Immature natural killer cell (primary cell): ENCODE measurements at regions not wholly inside any gene's neighbourhood (a gene's known extent, or its start where the extent isn't known, plus 50 kb on each side); places are given as distances from the start of the nearest gene placed in this dataset.
A peak's percentile ranks its signal among the peaks of the same experiment; 100 is the strongest.

Experiments used
- DNase-seq, 3 donors: peaks; one replicate each; pipeline ENCODE4 v3.0.0; 2022; ENCODE audit warnings: mixed read lengths in 1 of 3
- H3K27ac Mint-ChIP-seq, 6 donors: one replicate each; pipeline ENCODE4 v1.8.0; 2020; ENCODE audit warnings: mixed read lengths in 6 of 6, mild to moderate bottlenecking in 5 of 6, inconsistent platforms in 4 of 6, moderate library complexity in 3 of 6
- H3K27me3 Mint-ChIP-seq, 3 donors: one replicate each; pipeline ENCODE4 v1.8.0; 2020 to 2021; ENCODE audit warnings: low read depth in 3 of 3, mild to moderate bottlenecking in 3 of 3, mixed read lengths in 3 of 3, moderate library complexity in 3 of 3, inconsistent platforms in 1 of 3
- H3K36me3 Mint-ChIP-seq, 3 donors: one replicate each; pipeline ENCODE4 v1.8.0; 2020; ENCODE audit warnings: mixed read lengths in 3 of 3, inconsistent platforms in 2 of 3, mild to moderate bottlenecking in 2 of 3
- H3K4me1 Mint-ChIP-seq, 2 donors: one replicate each; pipeline ENCODE4 v1.8.0; 2020; ENCODE audit warnings: inconsistent platforms in 2 of 2, mild to moderate bottlenecking in 2 of 2, mixed read lengths in 2 of 2, moderate library complexity in 1 of 2
- H3K4me3 Mint-ChIP-seq, 5 donors: one replicate each; pipeline ENCODE4 v1.8.0; 2020; ENCODE audit warnings: mild to moderate bottlenecking in 5 of 5, mixed read lengths in 5 of 5, inconsistent platforms in 3 of 5, moderate library complexity in 3 of 5
- H3K9me3 Mint-ChIP-seq, 6 donors: one replicate each; pipeline ENCODE4 v1.8.0; 2020; ENCODE audit warnings: mild to moderate bottlenecking in 6 of 6, mixed read lengths in 6 of 6, inconsistent platforms in 4 of 6, moderate library complexity in 3 of 6

- Mint-ChIP-seq H3K4me1 (peaks cover 5 to 10% of the 10 kb centered on the region in 2 donors), H3K4me3 (peak overlapping the region; percentile 75 to 93 (median 84)), H3K9me3 (no peaks in the 10 kb centered on the region), H3K27me3 (peaks cover 4 to 7% (median 6%) of the 10 kb centered on the region in 3 donors), H3K27ac (peak overlapping the region in 5 of 6 donors; percentile 9 to 68 (median 55)), H3K36me3 (no peaks in the 10 kb centered on the region)
- peak; percentile 7 to 26 (median 8) for DNase-seq
Observed at GRCh38 chr11:8810540-8811301, 100.3 kb upstream of the AKIP1 start.

GRCh38 chr11:8811571-8811970, 99.4 kb upstream of the AKIP1 start:
- Mint-ChIP-seq H3K27me3 (peaks cover 4 to 7% (median 4%) of the 10 kb centered on the region in 3 donors), H3K27ac (no peak overlapping the region), H3K4me3 (no peak overlapping the region), H3K9me3 (no peaks in the 10 kb centered on the region), H3K36me3 (no peaks in the 10 kb centered on the region), H3K4me1 (peaks cover 5 to 10% of the 10 kb centered on the region in 2 donors)
- no peak for DNase-seq

GRCh38 chr11:8812438-8812837, 98.6 kb upstream of the AKIP1 start:
- Mint-ChIP-seq H3K4me1 (peaks cover 5 to 10% of the 10 kb centered on the region in 2 donors), H3K4me3 (no peak overlapping the region), H3K9me3 (no peaks in the 10 kb centered on the region), H3K27ac (no peak overlapping the region), H3K27me3 (peaks cover 4 to 6% (median 4%) of the 10 kb centered on the region in 3 donors), H3K36me3 (no peaks in the 10 kb centered on the region)
- no peak for DNase-seq

GRCh38 chr11:8813658-8814057, 97.3 kb upstream of the AKIP1 start:
- Mint-ChIP-seq H3K36me3 (no peaks in the 10 kb centered on the region), H3K27me3 (peaks cover 3 to 6% (median 4%) of the 10 kb centered on the region in 3 donors), H3K27ac (no peak overlapping the region), H3K9me3 (no peaks in the 10 kb centered on the region), H3K4me3 (no peak overlapping the region), H3K4me1 (peaks cover 5 to 10% of the 10 kb centered on the region in 2 donors)
- DNase-seq, result peak; percentile 32 to 50 (median 36)

GRCh38 chr11:8814209-8814922, 96.6 kb upstream of the AKIP1 start:
- Mint-ChIP-seq H3K36me3 (no peaks in the 10 kb centered on the region), H3K27ac (no peak overlapping the region), H3K4me1 (peaks cover 5 to 10% of the 10 kb centered on the region in 2 donors), H3K27me3 (peaks cover 2 to 5% (median 4%) of the 10 kb centered on the region in 3 donors), H3K9me3 (no peaks in the 10 kb centered on the region), H3K4me3 (no peak overlapping the region)
- DNase-seq, result no peak

GRCh38 chr11:8814923-8815240, 96.1 kb upstream of the AKIP1 start:
- DNase-seq, result no peak
- Mint-ChIP-seq H3K4me3 (no peak overlapping the region), H3K4me1 (peaks cover 5 to 10% of the 10 kb centered on the region in 2 donors), H3K9me3 (no peaks in the 10 kb centered on the region), H3K36me3 (no peaks in the 10 kb centered on the region), H3K27me3 (peaks cover 0 to 4% (median 2%) of the 10 kb centered on the region in 3 donors), H3K27ac (no peak overlapping the region)

- Mint-ChIP-seq H3K4me1 (no peaks in the 10 kb centered on the region), H3K9me3 (no peaks in the 10 kb centered on the region), H3K27ac (no peak overlapping the region), H3K36me3 (no peaks in the 10 kb centered on the region), H3K4me3 (no peak overlapping the region), H3K27me3 (peaks cover 0 to 3% (median 0%) of the 10 kb centered on the region in 3 donors)
- no peak for DNase-seq
Observed at GRCh38 chr11:8818421-8818820, 92.6 kb upstream of the AKIP1 start.

- Mint-ChIP-seq H3K4me1 (no peaks in the 10 kb centered on the region), H3K27me3 (peaks cover 0 to 5% (median 0%) of the 10 kb centered on the region in 3 donors)
Observed at GRCh38 chr11:8820401-8820800, 90.6 kb upstream of the AKIP1 start.

GRCh38 chr11:8822469-8822868, 88.5 kb upstream of the AKIP1 start:
- Mint-ChIP-seq H3K4me1 (no peaks in the 10 kb centered on the region), H3K9me3 (no peaks in the 10 kb centered on the region), H3K36me3 (no peaks in the 10 kb centered on the region), H3K27me3 (peaks cover 0 to 5% (median 0%) of the 10 kb centered on the region in 3 donors), H3K4me3 (no peak overlapping the region), H3K27ac (no peak overlapping the region)
- DNase-seq, result no peak

More at GRCh38 chr11:8820401-8820800, 90.6 kb upstream of the AKIP1 start:
- DNase-seq, result no peak
- Mint-ChIP-seq H3K36me3 (no peaks in the 10 kb centered on the region), H3K9me3 (no peaks in the 10 kb centered on the region), H3K4me3 (no peak overlapping the region), H3K27ac (no peak overlapping the region)

GRCh38 chr11:8823174-8823742, 87.7 kb upstream of the AKIP1 start:
- no peak for DNase-seq
- H3K4me1 Mint-ChIP-seq, result no peaks in the 10 kb centered on the region
- peaks cover 0 to 5% (median 0%) of the 10 kb centered on the region in 3 donors for H3K27me3 Mint-ChIP-seq
- no peaks in the 10 kb centered on the region for H3K9me3 Mint-ChIP-seq
- no peaks in the 10 kb centered on the region for H3K36me3 Mint-ChIP-seq
- H3K4me3 Mint-ChIP-seq, result no peak overlapping the region
- no peak overlapping the region for H3K27ac Mint-ChIP-seq

- H3K4me3 Mint-ChIP-seq, result no peak overlapping the region
- no peaks in the 10 kb centered on the region for H3K4me1 Mint-ChIP-seq
- DNase-seq, result no peak
- H3K27ac Mint-ChIP-seq, result no peak overlapping the region
- H3K9me3 Mint-ChIP-seq, result no peaks in the 10 kb centered on the region
- H3K36me3 Mint-ChIP-seq, result no peaks in the 10 kb centered on the region
- peaks cover 0 to 5% (median 0%) of the 10 kb centered on the region in 3 donors for H3K27me3 Mint-ChIP-seq
Observed at GRCh38 chr11:8826139-8826786, 84.7 kb upstream of the AKIP1 start.

GRCh38 chr11:8826901-8827560, 84.0 kb upstream of the AKIP1 start:
- H3K27ac Mint-ChIP-seq, result no peak overlapping the region
- H3K27me3 Mint-ChIP-seq, result peaks cover 0 to 5% (median 0%) of the 10 kb centered on the region in 3 donors
- H3K4me1 Mint-ChIP-seq, result no peaks in the 10 kb centered on the region
- H3K36me3 Mint-ChIP-seq, result no peaks in the 10 kb centered on the region
- no peak for DNase-seq
- H3K9me3 Mint-ChIP-seq, result no peaks in the 10 kb centered on the region
- H3K4me3 Mint-ChIP-seq, result no peak overlapping the region

- no peak for DNase-seq
- Mint-ChIP-seq H3K36me3 (no peaks in the 10 kb centered on the region), H3K27me3 (peaks cover 0 to 4% (median 0%) of the 10 kb centered on the region in 3 donors), H3K9me3 (no peaks in the 10 kb centered on the region), H3K4me3 (no peak overlapping the region), H3K4me1 (no peaks in the 10 kb centered on the region), H3K27ac (no peak overlapping the region)
Observed at GRCh38 chr11:8828046-8828445, 82.9 kb upstream of the AKIP1 start.
